HG03571 (cell line): ENCODE measurements at regions not wholly inside any gene's neighbourhood (a gene's known extent, or its start where the extent isn't known, plus 50 kb on each side); places are given as distances from the start of the nearest gene placed in this dataset.
"Not testable (repeated sequence)": the region's sequence is repeated elsewhere in the genome, so short reads cannot be mapped to it uniquely, and the experiment has no call there.

Experiments used
- ATAC-seq: cut with Tn5 transposase; IDR thresholded peaks from one replicate; pipeline ENCODE4 v1.9.1; 2021; ENCODE audit not compliant: unreplicated experiment

GRCh38 chr2:210730672-210731071, 174.3 kb downstream of the CPS1 start:
- ATAC-seq: no peak

- not testable (repeated sequence) for ATAC-seq
Measured at GRCh38 chr2:210746826-210747225, 190.4 kb downstream of the CPS1 start.

- no peak for ATAC-seq
Measured at GRCh38 chr2:210752532-210752931, 196.1 kb downstream of the CPS1 start.

- ATAC-seq: no peak
Measured at GRCh38 chr2:210753386-210753785, 197.0 kb downstream of the CPS1 start.

- ATAC-seq: no peak
Measured at GRCh38 chr2:210756855-210757254, 200.5 kb downstream of the CPS1 start.

GRCh38 chr2:210762604-210763588, 206.5 kb downstream of the CPS1 start:
- ATAC-seq: no peak

- ATAC-seq: no peak
Measured at GRCh38 chr2:210768329-210768910, 212.0 kb downstream of the CPS1 start.

- no peak for ATAC-seq
Measured at GRCh38 chr2:210776756-210777155, 220.4 kb downstream of the CPS1 start.

- ATAC-seq: no peak
Measured at GRCh38 chr2:210782222-210782621, 225.8 kb downstream of the CPS1 start.

GRCh38 chr2:210787831-210788230, 231.4 kb downstream of the CPS1 start:
- ATAC-seq: not testable (repeated sequence)

- ATAC-seq: no peak
Measured at GRCh38 chr2:210792000-210792399, 235.6 kb downstream of the CPS1 start.

- ATAC-seq: no peak
Measured at GRCh38 chr2:210795506-210795905, 239.1 kb downstream of the CPS1 start.

- no peak for ATAC-seq
Measured at GRCh38 chr2:210798180-210798579, 241.8 kb downstream of the CPS1 start.

GRCh38 chr2:210814251-210815025, 258.0 kb downstream of the CPS1 start:
- no peak for ATAC-seq

GRCh38 chr2:210816769-210817168, 260.4 kb downstream of the CPS1 start:
- no peak for ATAC-seq

GRCh38 chr2:210818473-210818872, 262.1 kb downstream of the CPS1 start:
- ATAC-seq: no peak

GRCh38 chr2:210833403-210833802, 277.0 kb downstream of the CPS1 start:
- no peak for ATAC-seq

GRCh38 chr2:210839034-210839433, 282.6 kb downstream of the CPS1 start:
- ATAC-seq: no peak

GRCh38 chr2:210839450-210839849, 283.1 kb downstream of the CPS1 start:
- no peak for ATAC-seq

- ATAC-seq: no peak
Measured at GRCh38 chr2:210842896-210843295, 286.5 kb downstream of the CPS1 start.

GRCh38 chr2:210844016-210844415, 287.6 kb downstream of the CPS1 start:
- ATAC-seq: no peak
